Smooth muscle cell (in vitro differentiated cells): ENCODE measurements at regions not wholly inside any gene's neighbourhood (a gene's known extent, or its start where the extent isn't known, plus 50 kb on each side); places are given as distances from the start of the nearest gene placed in this dataset.

Source experiments
- DNase-seq: peaks from one replicate; lab custom pipeline; 2025; ENCODE audit not compliant: unreplicated experiment; lab: John Stamatoyannopoulos, UW
- H2AFZ ChIP-seq: fragments of 200-600 bp; sonication (generic); 2 replicates; pipeline ENCODE4 v1.6.0; 2016; ENCODE audit warnings: antibody characterized with exemption, low read depth, mild to moderate bottlenecking
- H3F3A ChIP-seq: fragments of 200-600 bp; sonication (generic); 2 replicates; pipeline ENCODE4 v1.6.0; 2017; ENCODE audit warnings: antibody characterized with exemption, low read depth
- H3K27ac ChIP-seq: fragments of 200-600 bp; sonication (generic); 2 replicates; pipeline ENCODE4 v1.5.1; 2016; ENCODE audit warnings: low read depth, mild to moderate bottlenecking
- H3K27me3 ChIP-seq: fragments of 200-600 bp; sonication (generic); 2 replicates; pipeline ENCODE4 v1.6.1; 2016; ENCODE audit warnings: low read depth, mild to moderate bottlenecking
- H3K36me3 ChIP-seq: fragments of 200-600 bp; sonication (generic); 2 replicates; pipeline ENCODE4 v1.5.1; 2016; ENCODE audit warnings: low read depth
- H3K4me1 ChIP-seq: fragments of 200-600 bp; sonication (generic); 2 replicates; pipeline ENCODE4 v1.5.1; 2016; ENCODE audit warnings: low read depth
- H3K4me2 ChIP-seq: fragments of 200-600 bp; sonication (generic); 2 replicates; pipeline ENCODE4 v1.6.0; 2016; ENCODE audit warnings: mild to moderate bottlenecking
- H3K4me3 ChIP-seq: fragments of 200-600 bp; sonication (generic); 2 replicates; pipeline ENCODE4 v1.5.1; 2016; ENCODE audit warnings: mild to moderate bottlenecking
- H3K79me2 ChIP-seq: fragments of 200-600 bp; sonication (generic); 2 replicates; pipeline ENCODE4 v1.6.0; 2016; ENCODE audit warnings: low read depth, mild to moderate bottlenecking
- H3K9ac ChIP-seq: fragments of 200-600 bp; sonication (generic); 2 replicates; pipeline ENCODE4 v1.6.0; 2016; ENCODE audit warnings: low read depth
- H3K9me3 ChIP-seq: fragments of 200-600 bp; sonication (generic); replicated peaks from 2 replicates; pipeline ENCODE4 v1.5.1; 2016; ENCODE audit warnings: low read depth
- H4K20me1 ChIP-seq: fragments of 200-600 bp; sonication (generic); 2 replicates; pipeline ENCODE4 v1.6.0; 2016; ENCODE audit warnings: low read depth
- WGBS: methylation state at CpG from one replicate; pipeline ENCODE4 v1.1.7; 2016; ENCODE audit warnings: low lambda C conversion rate; 5-methylcytosine and 5-hydroxymethylcytosine counted together
- TF ChIP-seq, protein P1 (sequence below): fragments of 200-600 bp; sonication (generic); IDR thresholded peaks from 2 replicates; pipeline ENCODE4 v1.5.1; 2017; ENCODE audit warnings: borderline replicate concordance, mild to moderate bottlenecking, antibody characterized with exemption; ENCODE audit not compliant: insufficient read depth, poor library complexity, severe bottlenecking

DNA sequence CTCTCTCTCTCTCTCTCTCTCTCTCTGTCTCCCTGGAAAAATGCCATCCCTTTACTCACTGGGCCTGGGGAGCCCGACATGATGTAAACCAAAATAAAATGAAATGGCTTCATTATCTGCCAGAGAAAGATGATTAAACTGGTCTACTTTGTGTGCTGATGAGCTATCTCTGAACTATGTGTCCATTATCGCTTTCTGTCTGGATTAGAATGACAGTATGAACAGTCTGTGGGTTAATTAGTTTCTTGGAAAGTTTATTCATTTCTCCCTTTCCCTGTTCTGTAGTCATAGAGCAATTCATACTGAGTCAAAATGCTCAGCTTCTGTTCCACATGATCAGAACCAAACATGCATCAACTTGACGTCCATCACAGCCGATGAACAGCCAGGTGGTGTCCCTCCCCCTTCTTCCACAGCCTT is 72.4 kb upstream of the KCND3 start:
- no peaks in the 10 kb centered on the region for H3F3A ChIP-seq
- H3K27me3 ChIP-seq, result no peaks in the 10 kb centered on the region
- H3K27ac ChIP-seq, result no peak overlapping the region
- H3K4me2 ChIP-seq, result no peak overlapping the region
- no peaks in the 10 kb centered on the region for H3K36me3 ChIP-seq
- TF ChIP-seq, protein P1, sequence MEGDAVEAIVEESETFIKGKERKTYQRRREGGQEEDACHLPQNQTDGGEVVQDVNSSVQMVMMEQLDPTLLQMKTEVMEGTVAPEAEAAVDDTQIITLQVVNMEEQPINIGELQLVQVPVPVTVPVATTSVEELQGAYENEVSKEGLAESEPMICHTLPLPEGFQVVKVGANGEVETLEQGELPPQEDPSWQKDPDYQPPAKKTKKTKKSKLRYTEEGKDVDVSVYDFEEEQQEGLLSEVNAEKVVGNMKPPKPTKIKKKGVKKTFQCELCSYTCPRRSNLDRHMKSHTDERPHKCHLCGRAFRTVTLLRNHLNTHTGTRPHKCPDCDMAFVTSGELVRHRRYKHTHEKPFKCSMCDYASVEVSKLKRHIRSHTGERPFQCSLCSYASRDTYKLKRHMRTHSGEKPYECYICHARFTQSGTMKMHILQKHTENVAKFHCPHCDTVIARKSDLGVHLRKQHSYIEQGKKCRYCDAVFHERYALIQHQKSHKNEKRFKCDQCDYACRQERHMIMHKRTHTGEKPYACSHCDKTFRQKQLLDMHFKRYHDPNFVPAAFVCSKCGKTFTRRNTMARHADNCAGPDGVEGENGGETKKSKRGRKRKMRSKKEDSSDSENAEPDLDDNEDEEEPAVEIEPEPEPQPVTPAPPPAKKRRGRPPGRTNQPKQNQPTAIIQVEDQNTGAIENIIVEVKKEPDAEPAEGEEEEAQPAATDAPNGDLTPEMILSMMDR, result no peak
- no peaks in the 10 kb centered on the region for H4K20me1 ChIP-seq
- H3K4me3 ChIP-seq, result no peak overlapping the region
- no peaks in the 10 kb centered on the region for H3K9me3 ChIP-seq
- DNase-seq, result no peak
- no peaks in the 10 kb centered on the region for H3K4me1 ChIP-seq
- H3K79me2 ChIP-seq, result no peaks in the 10 kb centered on the region
- H3K9ac ChIP-seq, result no peak overlapping the region
- no peak overlapping the region for H2AFZ ChIP-seq
- WGBS, result 52% methylated on average over 4 of the region's 4 CpGs

DNA sequence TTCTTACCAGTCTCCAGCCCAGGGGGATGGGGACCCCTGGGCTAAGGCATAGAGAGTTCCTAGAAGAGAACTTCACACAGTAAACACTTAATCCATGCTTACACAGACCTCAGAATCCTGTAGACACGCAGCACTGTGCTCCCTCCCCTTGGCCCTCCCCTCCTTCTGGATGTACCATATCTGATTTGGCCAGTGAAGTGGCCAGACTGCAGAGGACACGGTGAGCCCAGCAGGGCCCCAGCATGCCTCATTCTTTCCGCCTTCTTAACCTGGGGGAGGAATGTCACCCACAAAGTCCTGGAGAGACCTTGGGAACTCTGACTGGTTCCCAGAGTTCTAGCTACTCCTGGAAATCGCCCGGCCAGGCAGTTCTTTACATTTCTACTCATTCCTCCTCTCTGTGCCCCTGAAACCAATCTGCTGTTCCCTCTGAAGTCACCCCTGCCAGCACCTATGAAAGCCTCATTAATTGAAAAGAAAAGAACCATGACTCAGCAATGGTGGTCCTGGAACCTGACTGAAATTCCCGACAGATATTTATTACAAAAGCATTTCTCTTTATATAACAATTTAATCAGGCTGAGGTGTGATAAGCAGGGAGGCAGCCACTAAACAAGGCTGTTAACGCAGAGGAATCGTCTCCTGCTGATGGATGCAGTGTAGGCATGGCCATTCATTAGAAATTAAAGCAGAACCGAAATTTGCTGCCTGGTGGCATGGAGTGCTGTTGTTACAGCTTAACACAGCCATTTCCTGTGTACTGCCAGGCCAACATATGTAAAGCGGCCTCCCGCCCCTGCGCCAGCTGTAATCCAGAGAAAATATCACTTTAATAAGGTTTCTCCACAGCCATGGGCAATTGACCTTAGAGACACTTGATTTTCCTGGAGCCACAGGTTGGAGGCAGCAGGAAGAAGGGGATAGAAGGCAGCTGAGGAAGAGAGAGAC is 74.6 kb upstream of the KCND3 start:
- no peaks in the 10 kb centered on the region for H3F3A ChIP-seq
- H4K20me1 ChIP-seq, result no peaks in the 10 kb centered on the region
- H3K9me3 ChIP-seq, result no peaks in the 10 kb centered on the region
- DNase-seq, result no peak
- no peaks in the 10 kb centered on the region for H3K27me3 ChIP-seq
- H3K9ac ChIP-seq, result no peak overlapping the region
- H3K4me1 ChIP-seq, result no peaks in the 10 kb centered on the region
- no peak overlapping the region for H3K4me3 ChIP-seq
- TF ChIP-seq, protein P1, result no peak
- H3K79me2 ChIP-seq, result no peaks in the 10 kb centered on the region
- no peaks in the 10 kb centered on the region for H3K36me3 ChIP-seq
- no peak overlapping the region for H3K4me2 ChIP-seq
- H3K27ac ChIP-seq, result no peak overlapping the region
- 86% methylated on average over 12 of the region's 12 CpGs for WGBS
- no peak overlapping the region for H2AFZ ChIP-seq

DNA sequence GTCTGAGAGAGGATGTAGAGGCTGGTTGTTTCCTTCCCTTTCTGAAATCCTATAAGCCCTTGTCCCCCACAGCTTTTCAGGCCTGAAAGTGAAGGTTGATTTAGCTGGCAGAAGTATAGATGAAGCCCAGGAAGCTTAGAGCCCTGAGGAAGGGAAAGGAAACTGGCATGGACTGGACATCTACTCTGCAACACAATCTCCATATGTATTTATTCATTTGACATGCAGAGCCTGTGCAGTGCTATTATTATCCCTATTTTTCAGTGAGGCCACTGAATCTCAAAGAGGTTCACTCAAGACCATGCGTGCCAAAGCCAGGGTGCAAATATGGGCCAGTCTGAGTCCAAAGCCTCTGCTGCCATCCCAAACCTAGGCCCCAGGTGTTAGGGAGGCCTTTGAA is 78.5 kb upstream of the KCND3 start:
- TF ChIP-seq, protein P1, result no peak
- no peaks in the 10 kb centered on the region for H3K9me3 ChIP-seq
- WGBS, result 84% methylated on average over 1 of the region's 1 CpG

More for the DNA sequence above, 78.5 kb upstream of the KCND3 start:
- H3K27me3 ChIP-seq, result no peaks in the 10 kb centered on the region
- DNase-seq, result no peak
- no peaks in the 10 kb centered on the region for H3K79me2 ChIP-seq
- H3K9ac ChIP-seq, result no peak overlapping the region
- H3F3A ChIP-seq, result no peaks in the 10 kb centered on the region
- H3K36me3 ChIP-seq, result no peaks in the 10 kb centered on the region
- H3K4me3 ChIP-seq, result no peak overlapping the region
- no peaks in the 10 kb centered on the region for H4K20me1 ChIP-seq
- no peak overlapping the region for H2AFZ ChIP-seq
- no peak overlapping the region for H3K4me2 ChIP-seq
- no peak overlapping the region for H3K27ac ChIP-seq
- no peaks in the 10 kb centered on the region for H3K4me1 ChIP-seq
